AG08396 (cell line): ENCODE measurements at regions not wholly inside any gene's neighbourhood (a gene's known extent, or its start where the extent isn't known, plus 50 kb on each side); places are given as distances from the start of the nearest gene placed in this dataset.
"Not testable (repeated sequence)": the region's sequence is repeated elsewhere in the genome, so short reads cannot be mapped to it uniquely, and the experiment has no call there.

Source experiments
- DNase-seq: peaks from one replicate; pipeline ENCODE4 v3.0.0; 2012; ENCODE audit warnings: low spot score, mixed read lengths

DNA sequence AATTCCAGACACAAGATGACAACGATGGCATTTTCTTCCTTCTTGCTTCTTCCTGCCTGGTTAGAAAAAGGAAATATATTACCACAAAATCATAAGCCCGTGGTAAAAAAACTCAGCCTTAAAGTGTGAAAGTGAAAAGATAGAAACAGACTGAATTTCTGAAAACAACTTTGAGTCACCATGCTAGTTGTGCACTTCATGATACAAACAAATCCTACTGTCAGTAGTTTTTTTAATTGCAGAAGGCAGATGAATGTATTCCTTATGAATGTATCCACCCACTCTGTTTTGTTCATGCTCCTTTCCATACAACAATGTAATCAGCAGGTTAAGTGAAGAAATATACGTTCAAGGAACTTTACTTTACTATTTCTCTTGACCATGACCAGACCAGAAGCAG lies 1144.7 kb downstream of the OTOL1 start:
- DNase-seq: no peak

DNA sequence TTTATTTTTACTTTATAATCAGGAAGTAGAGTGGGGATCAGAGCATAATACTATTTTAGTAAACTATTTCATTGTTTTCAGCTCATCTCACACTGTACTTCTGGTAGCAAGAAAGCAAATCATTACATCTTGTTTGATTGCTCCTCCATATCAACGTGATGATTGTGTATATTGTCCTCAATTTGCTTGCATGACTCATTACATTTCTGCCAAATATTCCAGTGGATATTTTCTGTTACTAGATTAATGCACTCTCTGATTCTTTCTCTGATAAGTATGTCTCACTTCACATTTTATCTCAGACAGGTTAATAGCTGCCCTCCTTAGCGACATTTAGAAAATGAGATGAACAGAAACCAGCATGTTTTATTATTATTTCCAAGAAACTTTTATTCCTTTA lies 1145.3 kb downstream of the OTOL1 start:
- DNase-seq: no peak

DNA sequence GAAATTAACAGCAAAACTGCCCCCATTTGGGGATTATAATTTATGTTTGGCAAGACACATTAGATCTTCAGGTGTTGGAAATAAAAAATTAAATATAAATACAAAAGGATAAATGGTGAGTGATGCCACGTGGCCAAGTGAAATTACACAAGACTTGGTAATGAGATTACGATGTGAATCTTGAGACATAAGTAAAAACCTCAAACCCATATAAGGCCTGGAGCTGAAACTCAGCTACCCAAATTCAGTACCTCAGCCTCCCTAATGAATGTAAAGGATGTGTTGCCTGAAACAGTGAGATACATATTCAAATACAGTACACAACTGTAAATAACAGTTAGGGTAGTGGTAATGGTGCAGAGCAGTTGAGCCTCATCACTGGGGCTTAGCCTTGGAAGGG lies 1146.6 kb downstream of the OTOL1 start:
- no peak for DNase-seq

DNA sequence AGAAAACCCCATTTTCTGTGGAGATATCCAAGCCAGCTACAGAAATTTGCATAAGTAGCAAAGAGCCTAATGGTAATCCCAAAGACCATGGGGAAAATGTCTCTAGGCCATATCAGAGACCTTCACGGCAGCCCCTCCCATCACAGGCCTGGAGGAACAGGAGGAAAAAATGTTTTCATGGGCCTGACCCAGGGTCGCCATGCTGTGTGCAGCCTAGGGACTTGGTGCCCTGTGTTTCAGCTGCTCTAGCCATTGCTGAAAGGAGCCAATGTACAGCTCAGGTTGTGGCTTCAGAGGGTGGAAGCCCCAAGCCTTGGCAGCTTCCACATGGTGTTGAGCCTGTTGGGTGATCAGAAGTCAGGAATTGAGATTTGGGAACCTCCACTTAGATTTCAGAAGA lies 1150.7 kb downstream of the OTOL1 start:
- no peak for DNase-seq

DNA sequence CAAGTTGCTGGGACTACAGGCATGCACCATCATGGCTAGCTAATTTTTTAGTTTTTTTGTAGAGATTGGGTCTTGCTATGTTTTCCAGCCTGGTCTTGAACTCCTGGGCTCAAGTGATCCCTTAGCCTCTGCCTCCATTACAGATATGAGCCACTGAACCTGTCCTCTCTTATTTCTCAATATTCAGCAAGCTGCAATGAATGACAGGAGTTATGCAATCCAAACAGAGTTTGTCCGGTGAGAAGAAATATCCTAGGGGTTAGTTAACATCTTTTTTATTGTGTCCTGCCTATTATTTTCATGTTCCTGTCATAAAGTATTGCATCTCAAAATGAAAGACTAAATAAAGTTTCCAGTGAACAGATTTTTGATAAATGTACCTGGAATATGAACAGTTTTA lies 1161.4 kb downstream of the OTOL1 start:
- DNase-seq: no peak

DNA sequence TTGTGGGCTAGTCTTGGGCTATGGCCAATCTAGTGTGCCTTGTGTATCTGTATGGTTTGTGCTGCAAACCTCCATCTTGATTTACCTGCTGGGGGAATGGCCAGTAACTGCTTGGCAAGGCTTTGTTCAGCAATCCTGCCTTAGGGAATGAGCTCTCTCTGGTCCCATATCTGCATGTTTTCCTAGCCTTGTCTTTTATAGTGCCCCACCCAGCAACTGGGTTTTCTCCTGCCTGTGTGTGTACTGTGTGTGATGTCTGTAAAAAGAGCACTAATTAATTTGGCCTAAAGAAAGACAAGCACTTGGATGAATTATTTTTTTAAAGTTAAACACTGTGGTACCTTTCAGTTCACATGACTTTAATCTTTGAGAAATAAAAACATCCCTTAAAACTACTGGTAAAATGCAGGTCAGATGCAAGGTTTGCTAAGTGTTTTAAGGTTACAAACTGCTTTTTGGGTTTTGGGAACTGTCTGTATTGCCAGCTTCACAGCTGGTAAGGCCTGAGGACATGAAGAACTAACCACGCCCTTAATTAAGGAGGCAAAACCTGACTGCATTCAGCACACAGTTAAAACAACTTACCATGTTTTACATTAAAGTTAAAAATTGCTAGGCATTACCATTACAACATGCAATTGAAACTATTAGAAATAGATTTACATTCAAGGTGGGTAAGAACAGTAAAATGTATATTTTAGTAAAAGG lies 1169.2 kb downstream of the OTOL1 start:
- no peak for DNase-seq

DNA sequence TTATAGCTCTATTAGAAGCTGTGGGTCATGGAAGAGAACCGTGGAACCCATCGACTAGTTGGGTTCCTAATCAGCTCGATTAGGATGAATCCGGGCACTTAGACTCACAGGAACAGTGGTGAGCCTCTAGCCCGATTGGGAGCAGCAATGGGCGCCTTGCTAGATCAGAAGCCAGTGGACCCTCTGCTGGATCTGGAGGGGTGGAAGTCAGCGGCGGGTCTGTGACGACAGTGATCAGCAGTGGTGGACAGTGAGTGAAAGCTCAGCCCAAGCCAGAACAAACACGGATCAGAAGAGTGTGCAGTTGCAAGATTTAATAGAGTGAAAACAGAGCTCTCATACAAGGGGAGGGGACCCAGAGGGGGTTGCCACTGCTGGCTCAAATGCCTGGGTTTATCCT lies 1170.2 kb downstream of the OTOL1 start:
- DNase-seq: no peak

DNA sequence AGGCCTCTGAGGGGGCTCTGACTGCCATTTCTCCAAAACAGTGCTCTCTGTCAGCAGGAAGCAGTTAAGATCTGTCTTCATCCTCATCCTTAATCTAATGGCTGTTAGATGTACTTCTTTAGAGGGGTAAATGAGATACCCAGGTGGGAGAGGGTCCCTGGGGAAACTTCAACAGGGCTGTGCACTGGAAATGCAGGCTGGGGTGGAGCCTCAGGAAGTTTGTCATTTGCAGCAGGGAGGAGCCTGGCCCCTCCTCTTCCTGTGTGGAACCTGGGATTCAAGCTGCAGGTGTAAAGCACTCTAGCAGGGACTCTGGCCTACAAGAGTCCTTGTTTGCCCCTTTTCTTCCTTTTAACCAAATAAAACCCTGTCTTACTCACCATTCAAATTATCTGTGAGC lies 1173.6 kb downstream of the OTOL1 start:
- no peak for DNase-seq

DNA sequence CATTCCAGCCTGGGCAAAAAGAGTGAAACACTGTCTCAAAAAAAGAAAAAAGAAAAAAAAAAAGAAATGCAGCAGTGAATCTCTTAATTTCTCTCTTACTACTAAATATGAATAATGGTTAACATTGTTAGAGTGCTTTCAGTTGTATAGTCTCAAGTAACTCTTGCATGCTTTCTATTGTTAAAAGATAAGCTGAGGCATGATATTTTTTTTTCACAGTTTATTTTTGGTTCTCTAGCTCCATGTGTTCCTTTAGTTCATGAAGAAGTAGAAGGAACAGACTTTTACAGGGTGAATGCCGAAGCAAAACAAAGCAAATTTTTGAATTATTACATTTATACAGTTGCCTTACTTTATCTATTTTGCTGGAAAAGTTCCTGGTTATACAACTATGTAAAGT lies 1180.9 kb downstream of the OTOL1 start:
- no peak for DNase-seq

DNA sequence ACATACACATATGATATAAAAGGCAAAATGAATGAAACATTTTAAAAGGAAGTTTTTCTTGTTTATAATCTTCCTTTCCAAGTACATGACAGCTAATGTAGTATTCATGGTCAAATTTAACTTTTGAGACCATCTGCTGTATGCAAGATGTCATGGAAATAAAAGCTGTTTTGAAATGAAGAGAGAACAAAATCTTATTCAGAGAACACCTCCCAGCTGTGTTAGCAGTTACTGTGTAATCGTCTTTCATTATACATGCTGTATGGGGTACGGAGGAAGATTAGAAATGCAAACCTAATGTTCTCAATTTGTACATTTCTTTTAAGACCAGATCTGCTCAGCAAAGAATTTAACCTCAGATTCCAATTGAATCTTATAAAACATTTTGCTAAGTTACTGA lies 1182.3 kb downstream of the OTOL1 start:
- no peak for DNase-seq

DNA sequence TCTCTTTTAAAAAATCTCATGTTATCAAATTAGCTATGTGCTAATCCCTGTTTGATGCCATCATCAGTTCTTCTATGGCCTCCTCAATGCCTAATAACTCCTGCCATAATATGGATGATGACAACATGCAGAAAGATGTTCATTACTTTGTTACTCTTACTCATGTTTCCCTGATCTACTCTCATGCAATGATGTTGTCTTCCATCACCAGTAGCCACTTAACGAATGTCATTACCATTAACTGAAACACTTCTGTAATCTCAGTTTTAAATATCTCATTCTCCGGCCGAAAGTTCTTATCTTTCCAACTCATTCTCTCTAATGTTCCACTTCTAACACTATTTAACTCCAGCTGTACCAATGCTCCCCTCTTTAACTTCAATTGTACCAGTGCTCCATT lies 1187.7 kb downstream of the OTOL1 start:
- no peak for DNase-seq

DNA sequence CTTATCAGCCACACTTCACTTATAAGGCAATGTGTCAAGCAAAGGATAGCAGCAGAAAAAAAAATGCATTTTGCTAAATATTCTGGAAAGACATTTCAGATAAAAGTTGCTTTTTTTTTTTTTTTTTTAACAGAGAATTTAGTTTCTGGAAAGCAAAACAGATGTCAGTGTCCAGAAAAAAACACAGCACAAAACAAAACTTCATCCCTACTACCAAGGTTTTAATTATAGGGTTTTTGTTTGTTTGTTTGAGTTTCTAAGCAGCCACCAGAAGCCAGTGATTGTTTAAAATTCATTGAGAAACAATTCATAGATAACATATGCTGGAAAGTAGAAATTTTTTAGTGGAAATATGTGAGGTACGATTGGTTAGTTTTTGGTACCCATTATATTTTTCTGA lies 1202.7 kb downstream of the OTOL1 start:
- DNase-seq: no peak

DNA sequence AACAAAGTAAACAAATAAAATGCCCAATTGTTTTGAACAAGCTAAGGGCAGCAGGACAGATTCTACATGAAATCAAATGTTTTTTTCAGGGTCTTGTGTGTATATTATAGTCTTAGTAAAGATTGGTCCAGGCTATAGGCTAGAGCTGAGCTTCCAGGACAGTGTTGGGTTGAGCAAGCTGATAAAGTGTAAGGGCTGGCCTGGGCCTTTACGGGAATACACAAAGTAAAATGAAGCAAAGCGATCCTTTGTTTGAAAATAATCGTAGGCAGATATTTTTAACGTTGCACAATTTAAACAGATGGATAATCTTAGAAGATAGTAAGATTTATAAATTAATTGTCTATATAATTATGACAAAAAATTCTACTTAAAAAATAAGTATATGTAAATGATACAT lies 1204.6 kb downstream of the OTOL1 start:
- no peak for DNase-seq

DNA sequence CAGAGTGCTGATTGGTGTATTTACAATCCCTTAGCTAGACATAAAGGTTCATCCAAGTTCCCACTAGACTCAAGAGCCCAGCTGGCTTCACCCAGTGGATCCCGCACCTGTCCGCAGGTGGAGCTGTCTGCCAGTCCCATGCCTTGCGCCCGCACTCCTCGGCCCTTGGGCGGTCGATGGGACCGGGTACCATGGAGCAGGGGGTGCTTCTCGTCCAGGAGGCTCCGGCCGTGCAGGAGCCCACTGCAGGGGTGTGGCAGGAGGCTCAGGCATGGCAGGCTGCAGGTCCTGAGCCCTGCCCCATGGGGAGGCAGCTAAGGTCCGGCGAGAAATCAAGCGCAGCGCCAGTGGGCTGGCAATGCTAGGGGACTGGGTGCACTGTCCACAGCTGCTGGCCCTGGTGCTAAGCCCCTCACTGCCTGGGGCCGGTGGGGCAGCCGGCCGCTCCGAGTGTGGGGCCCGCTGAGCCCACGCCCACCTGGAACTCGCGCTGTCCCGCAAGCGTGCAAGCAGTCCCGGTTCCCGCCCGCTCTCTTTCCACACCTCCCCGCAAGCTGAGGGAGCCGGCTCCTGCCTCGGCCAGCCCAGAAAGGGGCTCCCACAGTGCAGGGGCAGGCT lies 1206.3 kb downstream of the OTOL1 start:
- no peak for DNase-seq

DNA sequence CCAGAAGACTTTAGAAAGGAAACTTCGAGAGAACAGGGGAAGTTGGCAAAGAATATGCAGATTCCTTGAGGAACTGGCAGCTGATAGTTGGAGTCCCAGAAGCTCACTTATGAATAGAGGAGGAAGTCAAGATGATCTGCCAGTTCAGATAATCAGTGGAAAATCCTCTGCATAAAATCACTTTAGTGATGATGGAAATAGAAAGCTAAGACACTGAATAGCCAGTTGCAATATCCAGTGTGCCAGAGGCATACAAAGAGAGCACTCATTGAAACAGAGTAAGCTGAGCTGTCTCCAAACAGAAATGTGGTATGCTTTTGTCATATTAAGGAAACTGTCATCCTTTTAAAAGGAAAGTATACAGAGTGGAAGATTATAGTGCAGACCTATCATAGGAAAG lies 1207.6 kb downstream of the OTOL1 start:
- no peak for DNase-seq

DNA sequence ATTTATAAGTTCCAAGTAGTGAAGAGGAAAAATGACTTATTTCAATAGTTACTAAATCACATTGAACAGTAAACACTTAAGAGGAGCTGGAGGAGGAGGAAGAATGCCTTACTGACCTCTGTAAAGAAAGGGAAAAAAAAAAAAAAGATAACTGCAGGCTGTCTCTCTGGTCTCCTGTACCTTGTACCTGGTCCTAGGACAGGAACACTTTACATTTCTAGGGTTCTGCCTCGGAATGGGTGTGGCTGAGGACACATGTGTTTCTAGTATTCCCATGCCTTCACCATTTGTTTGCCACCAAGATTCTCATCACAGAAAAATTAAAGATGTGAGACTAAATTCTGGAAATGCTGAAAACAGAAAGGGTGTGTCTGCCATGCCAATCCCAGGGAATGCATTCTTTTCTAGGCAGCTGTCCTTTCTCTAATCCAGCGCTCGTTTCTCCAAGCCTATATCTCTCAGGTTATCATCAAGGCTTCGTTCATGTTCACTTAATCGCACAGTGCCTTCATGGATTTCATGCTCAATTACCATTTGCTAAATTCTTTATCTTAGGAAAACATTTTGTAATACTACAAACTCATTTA lies 1208.3 kb downstream of the OTOL1 start:
- DNase-seq: no peak

DNA sequence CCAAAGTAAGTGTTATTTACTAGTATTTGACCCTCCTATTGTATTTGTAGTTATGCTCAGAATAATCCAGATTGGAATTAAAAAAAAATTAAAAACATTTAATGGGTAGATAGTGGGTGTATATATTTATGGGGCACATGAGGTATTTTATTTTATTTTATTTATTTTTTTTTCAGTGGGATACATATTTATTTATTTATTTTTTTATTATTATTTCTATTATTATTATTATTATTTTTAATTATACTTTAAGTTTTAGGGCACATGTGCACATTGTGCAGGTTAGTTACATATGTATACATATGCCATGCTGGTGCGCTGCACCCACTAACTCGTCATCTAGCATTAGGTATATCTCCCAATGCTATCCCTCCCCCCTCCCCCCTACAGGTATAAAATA lies 1211.8 kb downstream of the OTOL1 start:
- not testable (repeated sequence) for DNase-seq

DNA sequence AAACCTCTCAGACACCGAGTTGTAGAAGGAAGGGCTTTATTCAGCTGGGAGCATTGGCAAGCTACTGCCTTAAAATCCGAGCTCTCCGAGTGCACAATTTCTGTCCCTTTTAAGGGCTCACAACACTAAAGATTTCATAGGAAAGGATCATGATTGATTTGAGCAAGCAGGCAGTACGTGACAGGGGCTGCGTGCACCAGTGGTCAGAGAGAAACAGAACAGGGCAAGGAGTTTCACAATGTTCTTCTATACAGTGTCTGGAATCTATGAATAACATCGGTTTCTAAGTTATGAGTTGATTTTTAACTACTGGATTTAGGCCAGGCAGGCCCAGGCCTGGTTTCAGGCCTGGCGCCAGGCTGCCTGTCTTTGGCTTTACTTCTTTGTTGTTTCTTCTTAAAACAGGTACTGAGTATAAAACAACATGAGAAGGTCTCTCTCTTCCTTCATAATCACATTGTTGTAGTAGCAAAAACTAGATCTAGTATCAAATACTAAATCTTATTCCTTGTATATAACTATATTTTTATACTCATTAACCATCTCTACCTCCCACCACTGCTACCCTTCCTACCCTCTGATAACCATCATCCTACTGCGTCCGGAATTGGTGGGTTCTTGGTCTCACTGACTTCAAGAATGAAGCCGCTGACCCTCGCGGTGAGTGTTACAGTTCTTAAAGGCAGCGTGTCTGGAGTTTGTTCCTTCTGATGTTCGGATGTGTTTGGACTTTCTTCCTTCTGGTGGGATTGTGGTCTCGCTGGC lies 1212.5 kb downstream of the OTOL1 start:
- not testable (repeated sequence) for DNase-seq

DNA sequence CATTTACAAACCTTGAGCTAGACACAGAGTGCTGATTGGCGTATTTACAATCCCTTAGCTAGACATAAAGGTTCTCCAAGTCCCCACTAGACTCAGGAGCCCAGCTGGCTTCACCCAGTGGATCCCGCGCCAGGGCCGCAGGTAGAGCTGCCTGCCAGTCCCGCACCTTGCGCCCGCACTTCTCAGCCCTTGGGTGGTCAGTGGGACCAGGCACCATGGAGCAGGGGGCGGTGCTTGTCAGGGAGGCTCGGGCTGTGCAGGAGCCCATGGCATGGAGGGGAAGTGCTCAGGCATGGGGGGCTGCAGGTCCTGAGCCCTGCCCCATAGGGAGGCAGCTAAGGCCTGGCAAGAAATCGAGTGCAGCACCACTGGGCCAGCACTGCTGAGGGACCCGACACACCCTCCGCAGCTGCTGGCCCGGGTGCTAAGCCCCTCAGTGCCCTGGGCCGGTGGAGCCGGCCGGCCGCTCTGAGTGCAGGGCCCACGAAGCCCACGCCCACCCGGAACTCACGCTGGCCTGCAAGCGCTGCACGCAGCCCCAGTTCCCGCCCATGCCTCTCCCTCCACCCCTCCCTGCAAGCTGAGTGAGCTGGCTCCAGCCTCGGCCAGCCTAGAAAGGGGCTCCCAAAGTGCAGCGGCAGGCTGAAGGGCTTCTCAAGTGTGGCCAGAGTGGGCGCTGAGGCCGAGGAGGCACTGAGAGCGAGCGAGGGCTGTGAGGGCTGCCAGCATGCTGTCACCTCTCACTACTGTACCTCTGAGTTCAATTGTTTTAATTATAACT lies 1213.9 kb downstream of the OTOL1 start:
- no peak for DNase-seq

DNA sequence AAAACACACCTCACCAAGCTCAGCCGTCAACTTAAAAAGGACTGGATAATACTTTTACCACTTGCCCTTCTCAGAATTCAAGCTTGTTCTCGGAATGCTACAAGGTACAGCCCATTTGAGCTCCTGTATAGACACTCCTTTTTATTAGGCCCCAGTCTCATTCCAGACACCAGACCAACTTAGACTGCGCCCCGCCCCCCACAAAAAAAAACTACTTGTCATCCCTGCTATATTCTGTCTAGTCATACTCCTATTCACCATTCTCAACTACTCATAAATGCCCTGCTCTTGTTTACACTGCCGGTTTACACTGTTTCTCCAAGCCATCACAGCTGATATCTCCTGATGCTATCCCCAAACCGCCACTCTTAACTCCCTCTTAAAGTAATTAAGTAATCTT lies 1220.5 kb downstream of the OTOL1 start:
- not testable (repeated sequence) for DNase-seq

DNA sequence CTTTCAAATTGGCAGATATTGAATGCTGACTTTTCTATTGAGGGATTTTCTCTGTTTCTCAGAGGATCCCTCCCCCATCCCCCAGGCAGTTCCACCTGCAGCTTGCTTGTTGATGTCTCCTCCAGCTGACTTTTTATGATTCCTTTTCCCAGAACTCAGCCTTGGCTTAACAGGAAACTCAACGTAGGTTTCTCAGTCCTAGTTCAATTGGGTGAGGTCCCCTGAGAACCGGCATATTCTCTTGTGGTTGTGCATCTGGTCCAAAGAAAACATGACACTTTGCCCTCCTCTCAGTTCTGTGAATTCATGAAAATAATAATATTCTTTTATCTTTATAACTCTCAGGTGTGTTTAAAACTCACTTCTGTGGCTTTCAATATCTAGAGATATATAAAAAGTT lies 1222.1 kb downstream of the OTOL1 start:
- DNase-seq: no peak

DNA sequence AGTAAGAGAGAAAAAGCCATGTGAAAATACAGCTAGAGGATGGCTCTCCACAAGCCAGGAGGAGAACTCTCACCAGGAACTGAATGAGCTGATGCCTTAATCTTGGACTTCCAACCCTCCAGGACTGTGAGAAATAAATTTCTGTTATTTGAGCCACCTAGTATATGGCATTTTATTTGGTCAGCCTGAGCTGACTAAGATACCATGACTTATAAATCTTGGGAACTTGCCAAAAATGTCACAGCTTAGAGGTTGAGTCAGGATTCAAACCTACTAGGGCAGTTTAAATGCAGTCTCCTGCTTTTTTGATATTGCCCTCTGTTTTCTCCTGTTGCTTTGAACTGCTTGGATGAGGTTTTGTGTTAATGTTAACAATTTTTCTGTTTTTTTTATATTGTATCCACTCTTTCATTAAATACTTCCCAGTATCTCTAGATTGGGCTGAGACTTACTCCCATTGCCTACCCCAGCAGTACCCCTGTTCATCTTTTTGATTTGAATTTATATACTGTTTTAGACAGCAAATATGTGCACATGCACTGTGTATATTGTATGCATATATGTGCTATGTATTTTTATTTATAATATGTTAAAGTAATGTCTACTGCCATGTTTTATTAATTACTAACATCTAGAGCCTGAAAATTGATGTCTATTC lies 1223.2 kb downstream of the OTOL1 start:
- DNase-seq: peak; percentile 45
